ENCODE measurements at regions not wholly inside any gene's neighbourhood (a gene's known extent, or its start where the extent isn't known, plus 50 kb on each side); places are given as distances from the start of the nearest gene placed in this dataset.

GRCh38 chr11:92382311-92382710, 157.7 kb downstream of the FAT3 start:
- TF ChIP-seq, protein P1, sequence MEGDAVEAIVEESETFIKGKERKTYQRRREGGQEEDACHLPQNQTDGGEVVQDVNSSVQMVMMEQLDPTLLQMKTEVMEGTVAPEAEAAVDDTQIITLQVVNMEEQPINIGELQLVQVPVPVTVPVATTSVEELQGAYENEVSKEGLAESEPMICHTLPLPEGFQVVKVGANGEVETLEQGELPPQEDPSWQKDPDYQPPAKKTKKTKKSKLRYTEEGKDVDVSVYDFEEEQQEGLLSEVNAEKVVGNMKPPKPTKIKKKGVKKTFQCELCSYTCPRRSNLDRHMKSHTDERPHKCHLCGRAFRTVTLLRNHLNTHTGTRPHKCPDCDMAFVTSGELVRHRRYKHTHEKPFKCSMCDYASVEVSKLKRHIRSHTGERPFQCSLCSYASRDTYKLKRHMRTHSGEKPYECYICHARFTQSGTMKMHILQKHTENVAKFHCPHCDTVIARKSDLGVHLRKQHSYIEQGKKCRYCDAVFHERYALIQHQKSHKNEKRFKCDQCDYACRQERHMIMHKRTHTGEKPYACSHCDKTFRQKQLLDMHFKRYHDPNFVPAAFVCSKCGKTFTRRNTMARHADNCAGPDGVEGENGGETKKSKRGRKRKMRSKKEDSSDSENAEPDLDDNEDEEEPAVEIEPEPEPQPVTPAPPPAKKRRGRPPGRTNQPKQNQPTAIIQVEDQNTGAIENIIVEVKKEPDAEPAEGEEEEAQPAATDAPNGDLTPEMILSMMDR (IDR thresholded peaks at IDR 0.05; ENCODE audit: borderline replicate concordance): no peak
- intact Hi-C loops (cut with micrococcal nuclease): no loop called here

GRCh38 chr11:92383430-92383829, 158.8 kb downstream of the FAT3 start:
- TF ChIP-seq, protein P1 (IDR thresholded peaks at IDR 0.05; ENCODE audit: borderline replicate concordance): no peak
- Histone ChIP-seq H3K4me1 (no peaks in the 10 kb centered on the region), H3K36me3 (no peaks in the 10 kb centered on the region), H3K27me3 (ENCODE audit: low read depth) (peaks cover 3% of the 10 kb centered on the region), H3K9me3 (replicated peaks) (no peaks in the 10 kb centered on the region), H3K27ac (replicated peaks) (no peak overlapping the region), H3K4me3 (no peak overlapping the region)
- intact Hi-C loops (cut with micrococcal nuclease): no loop called here
- DNase-seq: no peak

More at GRCh38 chr11:92382311-92382710, 157.7 kb downstream of the FAT3 start:
- DNase-seq: no peak
- Histone ChIP-seq H3K4me3 (no peak overlapping the region), H3K9me3 (replicated peaks) (no peaks in the 10 kb centered on the region), H3K27me3 (ENCODE audit: low read depth) (peaks cover 3% of the 10 kb centered on the region), H3K27ac (replicated peaks) (no peak overlapping the region), H3K36me3 (no peaks in the 10 kb centered on the region), H3K4me1 (no peaks in the 10 kb centered on the region)

DNA sequence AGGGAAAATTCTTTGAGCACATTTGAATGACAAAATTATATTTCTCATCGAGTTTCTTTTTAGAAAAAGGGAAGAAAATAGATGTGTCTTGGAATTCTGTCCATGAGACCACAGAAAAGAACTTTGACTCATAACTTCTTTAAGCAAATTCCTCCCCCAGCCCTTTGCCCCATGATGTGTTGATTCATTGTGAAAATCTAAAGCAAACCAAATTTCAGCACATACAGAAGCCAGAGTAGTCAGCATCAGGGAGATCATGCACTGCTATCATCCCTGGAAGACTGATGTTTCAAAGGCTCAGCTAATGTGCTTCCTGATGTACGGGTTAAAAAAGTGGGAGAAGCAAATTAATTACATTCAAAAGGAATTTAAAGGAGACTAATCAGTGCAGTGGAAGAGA, 159.7 kb downstream of the FAT3 start:
- Histone ChIP-seq H3K27me3 (ENCODE audit: low read depth) (peaks cover 3% of the 10 kb centered on the region), H3K9me3 (replicated peaks) (no peaks in the 10 kb centered on the region), H3K27ac (replicated peaks) (no peak overlapping the region), H3K4me1 (no peaks in the 10 kb centered on the region), H3K36me3 (no peaks in the 10 kb centered on the region), H3K4me3 (no peak overlapping the region)
- intact Hi-C loops (cut with micrococcal nuclease): no loop called here
- no peak for DNase-seq
- TF ChIP-seq, protein P1 (IDR thresholded peaks at IDR 0.05; ENCODE audit: borderline replicate concordance): no peak

GRCh38 chr11:92384802-92385201, 160.2 kb downstream of the FAT3 start:
- no peak for DNase-seq
- Histone ChIP-seq H3K4me1 (no peaks in the 10 kb centered on the region), H3K27me3 (ENCODE audit: low read depth) (peaks cover 3% of the 10 kb centered on the region), H3K4me3 (no peak overlapping the region), H3K36me3 (no peaks in the 10 kb centered on the region), H3K9me3 (replicated peaks) (no peaks in the 10 kb centered on the region), H3K27ac (replicated peaks) (no peak overlapping the region)
- TF ChIP-seq, protein P1 (IDR thresholded peaks at IDR 0.05; ENCODE audit: borderline replicate concordance): no peak
- intact Hi-C loops (cut with micrococcal nuclease): no loop called here

GRCh38 chr11:92386577-92386976, 162.0 kb downstream of the FAT3 start:
- TF ChIP-seq, protein P1 (IDR thresholded peaks at IDR 0.05; ENCODE audit: borderline replicate concordance): no peak
- Histone ChIP-seq H3K4me1 (no peaks in the 10 kb centered on the region), H3K27ac (replicated peaks) (no peak overlapping the region), H3K9me3 (replicated peaks) (no peaks in the 10 kb centered on the region), H3K36me3 (no peaks in the 10 kb centered on the region), H3K4me3 (no peak overlapping the region), H3K27me3 (ENCODE audit: low read depth) (peaks cover 11% of the 10 kb centered on the region)
- intact Hi-C loops (cut with micrococcal nuclease): no loop called here
- DNase-seq: no peak

- intact Hi-C loops (cut with micrococcal nuclease): no loop called here
- Histone ChIP-seq H3K4me3 (no peak overlapping the region), H3K27me3 (ENCODE audit: low read depth) (peaks cover 18% of the 10 kb centered on the region), H3K9me3 (replicated peaks) (no peaks in the 10 kb centered on the region), H3K4me1 (no peaks in the 10 kb centered on the region), H3K27ac (replicated peaks) (no peak overlapping the region), H3K36me3 (no peaks in the 10 kb centered on the region)
- DNase-seq: no peak
- TF ChIP-seq, protein P1 (IDR thresholded peaks at IDR 0.05; ENCODE audit: borderline replicate concordance): no peak
Observed at GRCh38 chr11:92387859-92388258, 163.2 kb downstream of the FAT3 start.

All from left ventricle myocardium inferior (tissue), 1 donor.